GM12878 (cell line): ENCODE measurements at regions not wholly inside any gene's neighbourhood (a gene's known extent, or its start where the extent isn't known, plus 50 kb on each side); places are given as distances from the start of the nearest gene placed in this dataset.

Experiments
- ATAC-seq: fragments of 200-7000 bp; cut with Tn5 transposase; 3 replicates; pipeline ENCODE4 v1.9.1; 2020; ENCODE audit warnings: mild to moderate bottlenecking, moderate library complexity
- BruUV-seq: library from RNA; stranded (reverse); fragments of 400-500 nt; replicated peaks from 2 replicates; lab custom pipeline; 2021; lab: Mats Ljungman, UMichigan
- CTCF ChIA-PET: fragments of 300-600 bp; sonication (Branson Sonifier 250); formaldehyde crosslinking; extraction: SDS; loops from one replicate; lab custom pipeline; 2021; ENCODE audit warnings: inconsistent platforms; lab: Yijun Ruan, JAX
- POLR2A ChIA-PET: fragments of 350-600 bp; formaldehyde crosslinking; extraction: SDS; loops from one replicate; lab custom pipeline; 2021; ENCODE audit warnings: inconsistent platforms; lab: Charles Lee
- RAD21 ChIA-PET: fragments of 300-600 bp; sonication (Branson Sonifier 250); formaldehyde crosslinking; loops from one replicate; lab custom pipeline; 2023; ENCODE audit warnings: antibody characterized with exemption; ENCODE audit not compliant: unreplicated experiment; lab: Charles Lee
- SMC1A ChIA-PET: fragments of 300-600 bp; sonication (Branson Sonifier 250); formaldehyde crosslinking; loops from one replicate; lab custom pipeline; 2023; ENCODE audit not compliant: unreplicated experiment, uncharacterized antibody; lab: Charles Lee
- DNase-seq: peaks from one replicate; pipeline ENCODE4 v3.0.0-alpha.2; 2011; ENCODE audit warnings: low read depth, low spot score
- FAIRE-seq: peaks from 3 replicates; lab custom pipeline; 2011; peaks lifted over from hg19 to GRCh38; lab: Jason Lieb, UNC
- H2AFZ ChIP-seq: 2 replicates; pipeline ENCODE4 v1.6.0; 2011; ENCODE audit warnings: low read depth, low read length, control low read depth; ENCODE audit not compliant: control insufficient read depth
- H3K27ac ChIP-seq: 2 replicates; pipeline ENCODE4 v1.5.1; 2011; ENCODE audit warnings: control low read depth; ENCODE audit not compliant: control insufficient read depth, insufficient read depth
- H3K27me3 ChIP-seq, 2 experiments: replicated peaks in 1 of 2; 2 replicates each; pipeline versions ENCODE4 v1.6.0 to v1.6.1; 2011; ENCODE audit warnings: low read length in 1 of 2; ENCODE audit not compliant: control insufficient read depth in 2 of 2, insufficient read depth in 2 of 2
- H3K36me3 ChIP-seq, 2 experiments: 2 replicates each; pipeline ENCODE4 v1.5.1; 2011; ENCODE audit warnings: low read length in 1 of 2; ENCODE audit not compliant: control insufficient read depth in 2 of 2, insufficient read depth in 2 of 2
- H3K4me1 ChIP-seq: 2 replicates; pipeline ENCODE4 v1.6.1; 2011; ENCODE audit warnings: mild to moderate bottlenecking, low read length, moderate library complexity, mixed read lengths; ENCODE audit not compliant: control insufficient read depth, insufficient read depth
- H3K4me2 ChIP-seq: 2 replicates; pipeline ENCODE4 v1.6.0; 2011; ENCODE audit warnings: control low read depth; ENCODE audit not compliant: control insufficient read depth, insufficient read depth
- H3K4me3 ChIP-seq: fragments of 200-600 bp; sonication (generic); 2 replicates; pipeline ENCODE4 v1.5.1; 2016
- H3K79me2 ChIP-seq: 2 replicates; pipeline ENCODE4 v1.6.0; 2011; ENCODE audit warnings: low read length; ENCODE audit not compliant: control insufficient read depth, insufficient read depth
- H3K9ac ChIP-seq: 2 replicates; pipeline ENCODE4 v1.8.0; 2011; ENCODE audit warnings: low read length, control low read depth, mixed read lengths; ENCODE audit not compliant: control insufficient read depth, insufficient read depth
- H3K9me3 ChIP-seq: replicated peaks from 3 replicates; pipeline ENCODE4 v1.5.1; 2011; ENCODE audit warnings: mild to moderate bottlenecking, low read length; ENCODE audit not compliant: control insufficient read depth, insufficient read depth
- H4K20me1 ChIP-seq: 2 replicates; pipeline ENCODE4 v1.6.0; 2011; ENCODE audit not compliant: control insufficient read depth, insufficient read depth
- CTCF ChIP-seq, 3 experiments: IDR thresholded peaks in 2 of 3; conservative IDR thresholded peaks in 1 of 3; 2 replicates each; pipeline ENCODE4 v1.5.1; 2011; ENCODE audit warnings: low read depth in 3 of 3, low read length in 3 of 3, mild to moderate bottlenecking in 3 of 3, control low read depth in 2 of 3, moderate library complexity in 2 of 3, inconsistent platforms in 1 of 3, mixed read lengths in 1 of 3; ENCODE audit not compliant: control insufficient read depth in 2 of 3, insufficient read depth in 1 of 3; ENCODE audit errors: extremely low read depth in 1 of 3
- EGR1 ChIP-seq, 2 experiments: IDR thresholded peaks; 1 replicate in 1 of 2; 2 replicates in 1 of 2; pipeline ENCODE4 v1.6.1; 2011 to 2012; ENCODE audit warnings: low read depth in 2 of 2, low read length in 2 of 2, borderline replicate concordance in 1 of 2, mild to moderate bottlenecking in 1 of 2, moderate library complexity in 1 of 2
- HDAC2 ChIP-seq: fragments of 200-600 bp; sonication (generic); IDR thresholded peaks from 2 replicates; pipeline ENCODE4 v1.6.1; 2017
- MTA3 ChIP-seq: IDR thresholded peaks from 2 replicates; pipeline ENCODE4 v1.6.1; 2012; ENCODE audit warnings: low read length, inconsistent platforms, borderline replicate concordance
- NFXL1 ChIP-seq: fragments of 450-650 bp; IDR thresholded peaks from 2 replicates; pipeline ENCODE4 v1.6.1; 2017; ENCODE audit warnings: antibody characterized with exemption, mild to moderate bottlenecking, borderline replicate concordance
- PAX5 ChIP-seq: IDR thresholded peaks from 2 replicates; pipeline ENCODE4 v1.6.1; 2011; ENCODE audit warnings: low read depth, low read length, borderline replicate concordance
- RAD21 ChIP-seq: IDR thresholded peaks from 2 replicates; pipeline ENCODE4 v1.6.1; 2011; ENCODE audit warnings: mild to moderate bottlenecking, low read depth, low read length, moderate library complexity; ENCODE audit not compliant: insufficient read depth
- RAD51 ChIP-seq: fragments of 450-650 bp; IDR thresholded peaks from 2 replicates; pipeline ENCODE4 v1.6.1; 2016; ENCODE audit warnings: moderate library complexity, mild to moderate bottlenecking, inconsistent platforms
- RUNX3 ChIP-seq: IDR thresholded peaks from 2 replicates; pipeline ENCODE4 v1.6.1; 2012; ENCODE audit warnings: low read length, inconsistent platforms
- SMAD5 ChIP-seq: IDR thresholded peaks from 2 replicates; pipeline ENCODE4 v1.6.1; 2016; ENCODE audit warnings: antibody characterized with exemption, low read depth
- SMC3 ChIP-seq: IDR thresholded peaks from 2 replicates; pipeline ENCODE4 v1.6.1; 2011; ENCODE audit warnings: low read length, improper control_type of control experiment, borderline replicate concordance
- SREBF1 ChIP-seq: IDR thresholded peaks from 2 replicates; pipeline ENCODE4 v1.6.1; 2012; ENCODE audit warnings: mild to moderate bottlenecking, low read length
- WGBS: methylation state at CpG from one replicate; pipeline ENCODE4 v1.1.6; 2016; ENCODE audit warnings: low lambda C conversion rate; ENCODE audit not compliant: insufficient replicate concordance, insufficient coverage; ENCODE audit errors: missing lambda C conversion rate; 5-methylcytosine and 5-hydroxymethylcytosine counted together
- in situ Hi-C: fragments of 300-500 bp; cut with MboI; formaldehyde crosslinking; loops from 9 replicates; pipeline ENCODE4 v1.14.3; 2018; ENCODE audit warnings: mixed read lengths
- intact Hi-C: fragments of 100-400 bp; cut with micrococcal nuclease; formaldehyde crosslinking; loops from one replicate; pipeline ENCODE4 v1.14.2; 2022; ENCODE audit not compliant: unreplicated experiment

- FAIRE-seq = no peak
- no TSS peak for BruUV-seq
- 3% methylated on average over 5 of the region's 5 CpGs for WGBS
Observed at GRCh38 chr1:177780096-177780700, 189.7 kb downstream of the SEC16B start.

More at GRCh38 chr1:177780096-177780700, 189.7 kb downstream of the SEC16B start:
- Histone ChIP-seq H3K4me1 (no peaks in the 10 kb centered on the region), H3K27ac (no peak overlapping the region), H3K4me2 (no peak overlapping the region), H4K20me1 (no peaks in the 10 kb centered on the region), H3K36me3 (no peaks in the 10 kb centered on the region), H3K27me3 (no peaks in the 10 kb centered on the region), H3K9me3 (no peaks in the 10 kb centered on the region), H2AFZ (no peak overlapping the region), H3K9ac (no peak overlapping the region), H3K4me3 (no peak overlapping the region), H3K79me2 (no peaks in the 10 kb centered on the region)
- CTCF ChIA-PET = interaction anchor here (0.6 to 3.2 kb wide), 37 partner anchors 9 to 524 kb away, joined by 3 to 35 read pairs (median 3); no protein-coding TSS in a partner anchor
- POLR2A ChIA-PET = no interaction called here
- in situ Hi-C loops = no loop called here
- ATAC-seq (peak; percentile 81), DNase-seq (no peak)
- TF ChIP-seq SMAD5 = no peak
- no peak for TF ChIP-seq PAX5
- no peak for TF ChIP-seq RAD51
- TF ChIP-seq RUNX3 = no peak
- no peak for TF ChIP-seq HDAC2
- TF ChIP-seq RAD21 = peak; percentile 57
- no peak for TF ChIP-seq EGR1 (IDR thresholded peaks at IDR 0.05; ENCODE audit: borderline replicate concordance in 1 of 2, low read depth in 2 of 2, low read length in 2 of 2)
- no peak for TF ChIP-seq NFXL1
- TF ChIP-seq CTCF (IDR thresholded peaks at IDR 0.05 in 2 of 3, conservative IDR thresholded peaks at IDR 0.05 in 1 of 3; ENCODE audit: control insufficient read depth in 2 of 3, extremely low read depth in 1 of 3, insufficient read depth in 1 of 3, low read depth in 3 of 3, low read length in 3 of 3) = peak; percentile 31 to 50 (median 34); a peak in 4 of 6 replicates
- no peak for TF ChIP-seq SREBF1
- TF ChIP-seq SMC3 = peak; percentile 50; the same call in 1 of the 2 replicates
- TF ChIP-seq MTA3 = no peak
- SMC1A ChIA-PET = interaction anchor here (0.7 to 3.1 kb wide), 24 partner anchors 8 to 596 kb away, joined by 3 to 24 read pairs (median 4); no protein-coding TSS in a partner anchor
- intact Hi-C loops = loop anchor here (1.0 to 10.0 kb wide), 3 partner anchors 345 to 883 kb away; no protein-coding TSS in a partner anchor
- RAD21 ChIA-PET = interaction anchor here (0.6 to 2.6 kb wide), 26 partner anchors 8 to 882 kb away, joined by 3 to 16 read pairs (median 4); no protein-coding TSS in a partner anchor
